Kidney (tissue), 13 donors: ENCODE measurements at regions not wholly inside any gene's neighbourhood (a gene's known extent, or its start where the extent isn't known, plus 50 kb on each side); places are given as distances from the start of the nearest gene placed in this dataset.

Experiments used
- DNase-seq, 5 donors: peaks; one replicate each; pipeline ENCODE4 v3.0.0-alpha.2; 2013 to 2020
- FAIRE-seq: peaks from 2 replicates; lab custom pipeline; 2012; peaks lifted over from hg19 to GRCh38; lab: Jason Lieb, UNC
- H3K27ac ChIP-seq, 2 donors: one replicate each; pipeline ENCODE4 v1.7.0; 2013; ENCODE audit warnings: low read depth in 2 of 2, low read length in 2 of 2, inconsistent platforms in 1 of 2
- H3K27me3 ChIP-seq: one replicate; pipeline ENCODE4 v1.7.1; 2013; ENCODE audit warnings: low read length, inconsistent platforms; ENCODE audit not compliant: control insufficient read depth, insufficient read depth
- H3K36me3 ChIP-seq, 3 donors: one replicate each; pipeline versions ENCODE4 v1.7.0 to v1.7.1; 2013; ENCODE audit warnings: low read length in 3 of 3, control low read depth in 1 of 3, inconsistent platforms in 1 of 3; ENCODE audit not compliant: insufficient read depth in 3 of 3, control insufficient read depth in 2 of 3
- H3K4me1 ChIP-seq, 3 donors: one replicate each; pipeline versions ENCODE4 v1.7.0 to v1.7.1; 2013; ENCODE audit warnings: low read length in 3 of 3, inconsistent platforms in 1 of 3, low read depth in 1 of 3; ENCODE audit not compliant: control insufficient read depth in 2 of 3, insufficient read depth in 2 of 3
- H3K4me3 ChIP-seq, 3 donors: one replicate each; pipeline versions ENCODE4 v1.7.0 to v1.8.1; 2013; ENCODE audit warnings: low read length in 3 of 3, control low read depth in 1 of 3, inconsistent platforms in 1 of 3
- H3K9ac ChIP-seq, 3 donors: one replicate each; pipeline versions ENCODE4 v1.7.0 to v1.7.1; 2013; ENCODE audit warnings: low read length in 3 of 3, control low read depth in 1 of 3, inconsistent platforms in 1 of 3
- H3K9me3 ChIP-seq, 3 donors: one replicate each; pipeline versions ENCODE4 v1.7.0 to v1.7.1; 2013; ENCODE audit warnings: low read length in 3 of 3, control low read depth in 1 of 3, inconsistent platforms in 1 of 3; ENCODE audit not compliant: control insufficient read depth in 2 of 3, insufficient read depth in 1 of 3
- CTCF ChIP-seq: IDR thresholded peaks from 3 replicates; pipeline ENCODE4 v1.5.1; 2012; ENCODE audit warnings: mild to moderate bottlenecking, moderate library complexity, borderline replicate concordance; ENCODE audit not compliant: insufficient read depth; ENCODE audit errors: extremely low read depth
- intact Hi-C: fragments of 100-400 bp; cut with DNase I; formaldehyde crosslinking; loops from one replicate; pipeline ENCODE4 v1.11.1; 2022
- donor health status: control.
- donor health status: control.
- donor health status: control.
- donor health status: control.
- donor health status: control.
- donor health status: DM: yes; HTN: yes; CAD: no.
- donor health status: Normal renal cell carcinoma (clear cell type).

DNA sequence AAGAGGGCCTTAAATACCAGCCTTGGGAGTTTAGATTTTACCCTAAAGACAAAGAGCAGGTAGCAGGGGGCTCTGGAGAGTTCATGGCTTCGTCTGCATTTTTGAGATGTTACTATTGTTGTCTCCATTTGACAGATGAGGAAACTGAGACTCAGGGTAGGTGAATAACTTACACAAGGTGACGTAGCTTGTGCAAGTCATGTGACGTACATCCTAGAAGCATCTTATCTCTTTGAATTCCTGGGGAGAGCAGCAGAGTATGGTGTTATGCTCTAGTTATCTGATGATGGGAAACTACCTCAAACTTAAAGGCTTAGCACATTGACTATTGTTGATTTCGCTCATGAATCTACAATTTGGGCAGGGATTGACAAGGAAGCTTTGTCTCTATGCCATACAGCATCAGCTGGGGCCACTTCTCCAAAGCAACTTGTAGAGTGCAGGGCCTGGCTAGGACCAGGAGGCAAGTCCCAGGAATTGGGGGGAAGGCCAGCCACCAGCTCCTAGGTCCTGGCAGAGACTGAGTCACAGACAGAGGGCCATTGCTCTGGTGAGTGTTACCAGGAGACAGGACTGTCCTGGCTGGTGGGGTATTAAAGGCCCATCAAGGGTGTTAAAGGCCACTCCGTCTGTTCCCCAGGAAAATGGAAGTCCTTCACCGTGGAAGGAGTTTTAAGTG is 52.1 kb upstream of the TSKU start:
- H3K36me3 ChIP-seq = no peaks in the 10 kb centered on the region
- peak in 1 of 5 donors; percentile 16 for DNase-seq
- H3K27ac ChIP-seq = no peak overlapping the region
- TF ChIP-seq CTCF = no peak
- no peaks in the 10 kb centered on the region for H3K9me3 ChIP-seq
- intact Hi-C loops = loop anchor here (5.0 kb wide), 1 partner anchor 66 kb away; no protein-coding TSS in a partner anchor
- no peak overlapping the region for H3K4me3 ChIP-seq
- no peak for FAIRE-seq
- no peaks in the 10 kb centered on the region for H3K4me1 ChIP-seq
- H3K9ac ChIP-seq = no peak overlapping the region
- H3K27me3 ChIP-seq = no peaks in the 10 kb centered on the region

DNA sequence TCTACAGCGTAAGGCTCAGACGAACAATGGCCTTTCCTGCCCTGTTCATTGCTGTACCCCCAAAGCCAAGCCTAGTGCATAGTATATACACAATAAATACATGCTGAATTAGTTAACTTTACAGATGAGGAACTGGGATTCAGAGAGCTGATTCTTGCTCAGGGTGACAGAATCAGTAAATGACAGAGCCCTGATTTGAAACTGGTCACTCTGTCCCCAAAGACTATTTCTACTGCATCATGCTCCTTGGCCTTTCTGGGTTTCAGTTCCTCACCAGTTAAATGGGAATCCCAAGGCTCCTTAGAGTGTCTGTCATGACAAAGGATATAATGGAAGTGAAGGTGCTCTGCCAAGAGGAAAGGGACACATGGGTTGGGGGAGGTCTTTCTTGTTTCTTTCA is 50.5 kb upstream of the TSKU start:
- intact Hi-C loops = loop anchor here (5.0 kb wide), 1 partner anchor 65 kb away; no protein-coding TSS in a partner anchor
- no peaks in the 10 kb centered on the region for H3K27me3 ChIP-seq
- no peaks in the 10 kb centered on the region for H3K36me3 ChIP-seq
- H3K27ac ChIP-seq = no peak overlapping the region
- DNase-seq = no peak
- no peaks in the 10 kb centered on the region for H3K4me1 ChIP-seq
- H3K9me3 ChIP-seq = no peaks in the 10 kb centered on the region
- FAIRE-seq = no peak
- H3K4me3 ChIP-seq = no peak overlapping the region
- TF ChIP-seq CTCF = no peak
- no peak overlapping the region for H3K9ac ChIP-seq
